ENCODE measurements at regions not wholly inside any gene's neighbourhood (a gene's known extent, or its start where the extent isn't known, plus 50 kb on each side); places are given as distances from the start of the nearest gene placed in this dataset.

DNA sequence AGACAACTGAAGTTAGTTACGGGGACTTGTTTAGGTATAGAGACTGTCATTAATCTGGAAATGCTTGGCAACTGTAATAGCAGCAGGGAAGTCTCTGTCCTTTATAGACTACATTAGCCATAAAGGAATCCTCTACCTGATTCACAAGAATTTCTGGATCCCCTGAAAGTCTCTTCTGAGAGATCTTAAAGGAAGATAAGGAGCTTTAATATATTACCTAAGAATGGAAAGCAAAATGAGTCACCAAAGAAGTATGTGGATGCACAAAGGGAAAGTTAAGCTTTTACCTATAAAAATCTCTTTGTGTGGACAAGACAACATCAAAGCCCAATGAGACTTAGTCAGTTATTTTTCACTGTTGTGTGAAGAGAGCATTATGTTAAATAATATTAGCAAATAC, 92.2 kb upstream of the RSPO3 start:
- no peak for ATAC-seq
- Mint-ChIP-seq H3K9me3 (no peaks in the 10 kb centered on the region), H3K4me1 (no peaks in the 10 kb centered on the region), H3K27ac (no peak overlapping the region), H3K4me3 (no peak overlapping the region), H3K36me3 (ENCODE audit: low read depth) (no peaks in the 10 kb centered on the region), H3K27me3 (ENCODE audit: insufficient read depth, low read depth, poor library complexity) (no peaks in the 10 kb centered on the region)
- TF ChIP-seq NANOG (IDR thresholded peaks at IDR 0.05; ENCODE audit: borderline replicate concordance) (no peak), EZH2 (IDR thresholded peaks at IDR 0.05; ENCODE audit: low read depth, unreplicated experiment) (no peak), ZNF114 (CRISPR knock-in tag; IDR thresholded peaks at IDR 0.05) (no peak), ZNF331 (CRISPR knock-in tag; IDR thresholded peaks at IDR 0.05; ENCODE audit: low read depth) (no peak), STAT1 (IDR thresholded peaks at IDR 0.05; ENCODE audit: unreplicated experiment) (no peak), EZH2phosphoT487 (IDR thresholded peaks at IDR 0.05; ENCODE audit: unreplicated experiment) (no peak), CREB1 (CRISPR knock-in tag; IDR thresholded peaks at IDR 0.05; ENCODE audit: low read depth) (no peak), JUNB (IDR thresholded peaks at IDR 0.05; ENCODE audit: unreplicated experiment) (no peak), POLR2AphosphoS5 (IDR thresholded peaks at IDR 0.05; ENCODE audit: low read depth) (no peak)
- TF ChIP-seq, protein P1, sequence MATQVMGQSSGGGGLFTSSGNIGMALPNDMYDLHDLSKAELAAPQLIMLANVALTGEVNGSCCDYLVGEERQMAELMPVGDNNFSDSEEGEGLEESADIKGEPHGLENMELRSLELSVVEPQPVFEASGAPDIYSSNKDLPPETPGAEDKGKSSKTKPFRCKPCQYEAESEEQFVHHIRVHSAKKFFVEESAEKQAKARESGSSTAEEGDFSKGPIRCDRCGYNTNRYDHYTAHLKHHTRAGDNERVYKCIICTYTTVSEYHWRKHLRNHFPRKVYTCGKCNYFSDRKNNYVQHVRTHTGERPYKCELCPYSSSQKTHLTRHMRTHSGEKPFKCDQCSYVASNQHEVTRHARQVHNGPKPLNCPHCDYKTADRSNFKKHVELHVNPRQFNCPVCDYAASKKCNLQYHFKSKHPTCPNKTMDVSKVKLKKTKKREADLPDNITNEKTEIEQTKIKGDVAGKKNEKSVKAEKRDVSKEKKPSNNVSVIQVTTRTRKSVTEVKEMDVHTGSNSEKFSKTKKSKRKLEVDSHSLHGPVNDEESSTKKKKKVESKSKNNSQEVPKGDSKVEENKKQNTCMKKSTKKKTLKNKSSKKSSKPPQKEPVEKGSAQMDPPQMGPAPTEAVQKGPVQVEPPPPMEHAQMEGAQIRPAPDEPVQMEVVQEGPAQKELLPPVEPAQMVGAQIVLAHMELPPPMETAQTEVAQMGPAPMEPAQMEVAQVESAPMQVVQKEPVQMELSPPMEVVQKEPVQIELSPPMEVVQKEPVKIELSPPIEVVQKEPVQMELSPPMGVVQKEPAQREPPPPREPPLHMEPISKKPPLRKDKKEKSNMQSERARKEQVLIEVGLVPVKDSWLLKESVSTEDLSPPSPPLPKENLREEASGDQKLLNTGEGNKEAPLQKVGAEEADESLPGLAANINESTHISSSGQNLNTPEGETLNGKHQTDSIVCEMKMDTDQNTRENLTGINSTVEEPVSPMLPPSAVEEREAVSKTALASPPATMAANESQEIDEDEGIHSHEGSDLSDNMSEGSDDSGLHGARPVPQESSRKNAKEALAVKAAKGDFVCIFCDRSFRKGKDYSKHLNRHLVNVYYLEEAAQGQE (IDR thresholded peaks at IDR 0.05; ENCODE audit: unreplicated experiment), result no peak
- TF ChIP-seq, protein P2, sequence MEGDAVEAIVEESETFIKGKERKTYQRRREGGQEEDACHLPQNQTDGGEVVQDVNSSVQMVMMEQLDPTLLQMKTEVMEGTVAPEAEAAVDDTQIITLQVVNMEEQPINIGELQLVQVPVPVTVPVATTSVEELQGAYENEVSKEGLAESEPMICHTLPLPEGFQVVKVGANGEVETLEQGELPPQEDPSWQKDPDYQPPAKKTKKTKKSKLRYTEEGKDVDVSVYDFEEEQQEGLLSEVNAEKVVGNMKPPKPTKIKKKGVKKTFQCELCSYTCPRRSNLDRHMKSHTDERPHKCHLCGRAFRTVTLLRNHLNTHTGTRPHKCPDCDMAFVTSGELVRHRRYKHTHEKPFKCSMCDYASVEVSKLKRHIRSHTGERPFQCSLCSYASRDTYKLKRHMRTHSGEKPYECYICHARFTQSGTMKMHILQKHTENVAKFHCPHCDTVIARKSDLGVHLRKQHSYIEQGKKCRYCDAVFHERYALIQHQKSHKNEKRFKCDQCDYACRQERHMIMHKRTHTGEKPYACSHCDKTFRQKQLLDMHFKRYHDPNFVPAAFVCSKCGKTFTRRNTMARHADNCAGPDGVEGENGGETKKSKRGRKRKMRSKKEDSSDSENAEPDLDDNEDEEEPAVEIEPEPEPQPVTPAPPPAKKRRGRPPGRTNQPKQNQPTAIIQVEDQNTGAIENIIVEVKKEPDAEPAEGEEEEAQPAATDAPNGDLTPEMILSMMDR (conservative IDR thresholded peaks at IDR 0.05; ENCODE audit: low read depth in 2 of 2), result no peak
- TF ChIP-seq, protein P3, sequence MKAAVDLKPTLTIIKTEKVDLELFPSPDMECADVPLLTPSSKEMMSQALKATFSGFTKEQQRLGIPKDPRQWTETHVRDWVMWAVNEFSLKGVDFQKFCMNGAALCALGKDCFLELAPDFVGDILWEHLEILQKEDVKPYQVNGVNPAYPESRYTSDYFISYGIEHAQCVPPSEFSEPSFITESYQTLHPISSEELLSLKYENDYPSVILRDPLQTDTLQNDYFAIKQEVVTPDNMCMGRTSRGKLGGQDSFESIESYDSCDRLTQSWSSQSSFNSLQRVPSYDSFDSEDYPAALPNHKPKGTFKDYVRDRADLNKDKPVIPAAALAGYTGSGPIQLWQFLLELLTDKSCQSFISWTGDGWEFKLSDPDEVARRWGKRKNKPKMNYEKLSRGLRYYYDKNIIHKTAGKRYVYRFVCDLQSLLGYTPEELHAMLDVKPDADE (IDR thresholded peaks at IDR 0.05), result no peak
- TF ChIP-seq, protein P4, sequence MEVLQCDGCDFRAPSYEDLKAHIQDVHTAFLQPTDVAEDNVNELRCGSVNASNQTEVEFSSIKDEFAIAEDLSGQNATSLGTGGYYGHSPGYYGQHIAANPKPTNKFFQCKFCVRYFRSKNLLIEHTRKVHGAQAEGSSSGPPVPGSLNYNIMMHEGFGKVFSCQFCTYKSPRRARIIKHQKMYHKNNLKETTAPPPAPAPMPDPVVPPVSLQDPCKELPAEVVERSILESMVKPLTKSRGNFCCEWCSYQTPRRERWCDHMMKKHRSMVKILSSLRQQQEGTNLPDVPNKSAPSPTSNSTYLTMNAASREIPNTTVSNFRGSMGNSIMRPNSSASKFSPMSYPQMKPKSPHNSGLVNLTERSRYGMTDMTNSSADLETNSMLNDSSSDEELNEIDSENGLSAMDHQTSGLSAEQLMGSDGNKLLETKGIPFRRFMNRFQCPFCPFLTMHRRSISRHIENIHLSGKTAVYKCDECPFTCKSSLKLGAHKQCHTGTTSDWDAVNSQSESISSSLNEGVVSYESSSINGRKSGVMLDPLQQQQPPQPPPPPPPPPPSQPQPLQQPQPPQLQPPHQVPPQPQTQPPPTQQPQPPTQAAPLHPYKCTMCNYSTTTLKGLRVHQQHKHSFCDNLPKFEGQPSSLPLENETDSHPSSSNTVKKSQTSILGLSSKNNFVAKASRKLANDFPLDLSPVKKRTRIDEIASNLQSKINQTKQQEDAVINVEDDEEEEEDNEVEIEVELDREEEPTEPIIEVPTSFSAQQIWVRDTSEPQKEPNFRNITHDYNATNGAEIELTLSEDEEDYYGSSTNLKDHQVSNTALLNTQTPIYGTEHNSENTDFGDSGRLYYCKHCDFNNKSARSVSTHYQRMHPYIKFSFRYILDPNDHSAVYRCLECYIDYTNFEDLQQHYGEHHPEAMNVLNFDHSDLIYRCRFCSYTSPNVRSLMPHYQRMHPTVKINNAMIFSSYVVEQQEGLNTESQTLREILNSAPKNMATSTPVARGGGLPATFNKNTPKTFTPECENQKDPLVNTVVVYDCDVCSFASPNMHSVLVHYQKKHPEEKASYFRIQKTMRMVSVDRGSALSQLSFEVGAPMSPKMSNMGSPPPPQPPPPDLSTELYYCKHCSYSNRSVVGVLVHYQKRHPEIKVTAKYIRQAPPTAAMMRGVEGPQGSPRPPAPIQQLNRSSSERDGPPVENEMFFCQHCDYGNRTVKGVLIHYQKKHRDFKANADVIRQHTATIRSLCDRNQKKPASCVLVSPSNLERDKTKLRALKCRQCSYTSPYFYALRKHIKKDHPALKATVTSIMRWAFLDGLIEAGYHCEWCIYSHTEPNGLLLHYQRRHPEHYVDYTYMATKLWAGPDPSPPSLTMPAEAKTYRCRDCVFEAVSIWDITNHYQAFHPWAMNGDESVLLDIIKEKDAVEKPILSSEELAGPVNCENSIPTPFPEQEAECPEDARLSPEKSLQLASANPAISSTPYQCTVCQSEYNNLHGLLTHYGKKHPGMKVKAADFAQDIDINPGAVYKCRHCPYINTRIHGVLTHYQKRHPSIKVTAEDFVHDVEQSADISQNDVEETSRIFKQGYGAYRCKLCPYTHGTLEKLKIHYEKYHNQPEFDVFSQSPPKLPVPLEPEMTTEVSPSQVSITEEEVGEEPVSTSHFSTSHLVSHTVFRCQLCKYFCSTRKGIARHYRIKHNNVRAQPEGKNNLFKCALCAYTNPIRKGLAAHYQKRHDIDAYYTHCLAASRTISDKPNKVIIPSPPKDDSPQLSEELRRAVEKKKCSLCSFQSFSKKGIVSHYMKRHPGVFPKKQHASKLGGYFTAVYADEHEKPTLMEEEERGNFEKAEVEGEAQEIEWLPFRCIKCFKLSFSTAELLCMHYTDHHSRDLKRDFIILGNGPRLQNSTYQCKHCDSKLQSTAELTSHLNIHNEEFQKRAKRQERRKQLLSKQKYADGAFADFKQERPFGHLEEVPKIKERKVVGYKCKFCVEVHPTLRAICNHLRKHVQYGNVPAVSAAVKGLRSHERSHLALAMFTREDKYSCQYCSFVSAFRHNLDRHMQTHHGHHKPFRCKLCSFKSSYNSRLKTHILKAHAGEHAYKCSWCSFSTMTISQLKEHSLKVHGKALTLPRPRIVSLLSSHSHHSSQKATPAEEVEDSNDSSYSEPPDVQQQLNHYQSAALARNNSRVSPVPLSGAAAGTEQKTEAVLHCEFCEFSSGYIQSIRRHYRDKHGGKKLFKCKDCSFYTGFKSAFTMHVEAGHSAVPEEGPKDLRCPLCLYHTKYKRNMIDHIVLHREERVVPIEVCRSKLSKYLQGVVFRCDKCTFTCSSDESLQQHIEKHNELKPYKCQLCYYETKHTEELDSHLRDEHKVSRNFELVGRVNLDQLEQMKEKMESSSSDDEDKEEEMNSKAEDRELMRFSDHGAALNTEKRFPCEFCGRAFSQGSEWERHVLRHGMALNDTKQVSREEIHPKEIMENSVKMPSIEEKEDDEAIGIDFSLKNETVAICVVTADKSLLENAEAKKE (CRISPR knock-in tag; IDR thresholded peaks at IDR 0.05), result no peak
- Histone ChIP-seq H3K36me3 (ENCODE audit: insufficient read depth) (no peaks in the 10 kb centered on the region), H3K4me1 (ENCODE audit: insufficient read depth) (no peaks in the 10 kb centered on the region), H2AFZ (no peak overlapping the region), H3K4me2 (no peak overlapping the region), H3K27ac (ENCODE audit: low read depth) (no peak overlapping the region), H4K20me1 (replicated peaks; ENCODE audit: insufficient read depth) (no peaks in the 10 kb centered on the region), H3K27me3 (ENCODE audit: insufficient read depth) (no peaks in the 10 kb centered on the region), H3F3A (replicated peaks; ENCODE audit: low read depth) (no peaks in the 10 kb centered on the region), H3K4me3 (no peak overlapping the region), H3K9me2 (ENCODE audit: insufficient read depth) (no peaks in the 10 kb centered on the region), H3K79me2 (replicated peaks; ENCODE audit: insufficient read depth) (no peaks in the 10 kb centered on the region)
- DNase-seq (ENCODE audit: low spot score), result peak; percentile 27
